ENCODE measurements at regions not wholly inside any gene's neighbourhood (a gene's known extent, or its start where the extent isn't known, plus 50 kb on each side); places are given as distances from the start of the nearest gene placed in this dataset.

DNA sequence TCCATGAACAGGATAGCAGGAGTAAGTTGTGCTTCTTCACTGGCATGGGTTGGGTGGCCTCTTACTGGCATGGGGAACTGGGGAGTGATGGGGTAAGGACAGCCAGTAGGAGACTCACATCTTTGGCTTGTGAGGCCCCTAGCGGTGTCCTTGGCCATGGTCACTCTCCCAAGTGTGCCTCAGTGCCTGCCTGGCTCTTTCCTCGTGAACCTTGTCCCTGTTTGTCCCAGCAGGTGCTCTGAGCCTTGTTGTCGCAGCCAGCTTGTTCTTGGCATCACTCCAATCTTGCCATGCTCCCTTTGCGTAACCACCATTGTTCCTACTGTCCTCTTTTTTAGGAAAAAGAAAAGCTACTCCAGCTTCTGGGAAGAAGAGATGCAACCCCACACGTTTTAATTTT is 53.6 kb upstream of the SDK2 start:
- TF ChIP-seq POLR2A (IDR thresholded peaks at IDR 0.05): no peak
- TF ChIP-seq, protein P1, sequence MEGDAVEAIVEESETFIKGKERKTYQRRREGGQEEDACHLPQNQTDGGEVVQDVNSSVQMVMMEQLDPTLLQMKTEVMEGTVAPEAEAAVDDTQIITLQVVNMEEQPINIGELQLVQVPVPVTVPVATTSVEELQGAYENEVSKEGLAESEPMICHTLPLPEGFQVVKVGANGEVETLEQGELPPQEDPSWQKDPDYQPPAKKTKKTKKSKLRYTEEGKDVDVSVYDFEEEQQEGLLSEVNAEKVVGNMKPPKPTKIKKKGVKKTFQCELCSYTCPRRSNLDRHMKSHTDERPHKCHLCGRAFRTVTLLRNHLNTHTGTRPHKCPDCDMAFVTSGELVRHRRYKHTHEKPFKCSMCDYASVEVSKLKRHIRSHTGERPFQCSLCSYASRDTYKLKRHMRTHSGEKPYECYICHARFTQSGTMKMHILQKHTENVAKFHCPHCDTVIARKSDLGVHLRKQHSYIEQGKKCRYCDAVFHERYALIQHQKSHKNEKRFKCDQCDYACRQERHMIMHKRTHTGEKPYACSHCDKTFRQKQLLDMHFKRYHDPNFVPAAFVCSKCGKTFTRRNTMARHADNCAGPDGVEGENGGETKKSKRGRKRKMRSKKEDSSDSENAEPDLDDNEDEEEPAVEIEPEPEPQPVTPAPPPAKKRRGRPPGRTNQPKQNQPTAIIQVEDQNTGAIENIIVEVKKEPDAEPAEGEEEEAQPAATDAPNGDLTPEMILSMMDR (IDR thresholded peaks at IDR 0.05): peak in 1 of 12 donors; percentile 6
